ENCODE measurements at regions not wholly inside any gene's neighbourhood (a gene's known extent, or its start where the extent isn't known, plus 50 kb on each side); places are given as distances from the start of the nearest gene placed in this dataset.

GRCh38 chr10:33901166-33901565 lies 566.7 kb upstream of the NRP1 start:
- no peaks in the 10 kb centered on the region for H3K27me3 ChIP-seq
- no peak overlapping the region for H3K4me3 ChIP-seq
- no peak overlapping the region for H3K27ac ChIP-seq
- H4K20me1 ChIP-seq, result no peaks in the 10 kb centered on the region
- peaks cover 8 to 14% (median 12%) of the 10 kb centered on the region in 11 experiments; a peak in 20 of 22 replicates for H3K9me3 ChIP-seq (replicated peaks in 1 of 11)
- H3K9ac ChIP-seq, result no peak overlapping the region
- no peak for TF ChIP-seq Cebpa-rat (IDR thresholded peaks at IDR 0.05)
- H3K4me1 ChIP-seq, result peaks cover 0 to under 1% (median 0%) of the 10 kb centered on the region in 10 experiments; a peak in 2 of 20 replicates
- H3K36me3 ChIP-seq, result no peaks in the 10 kb centered on the region
- H3K4me2 ChIP-seq, result no peak overlapping the region

GRCh38 chr10:33900596-33900995 lies 566.1 kb upstream of the NRP1 start:
- Histone ChIP-seq H3K4me1 (no peaks in the 10 kb centered on the region), H3K4me3 (no peak overlapping the region), H3K27ac (no peak overlapping the region), H3K9ac (no peak overlapping the region), H3K27me3 (no peaks in the 10 kb centered on the region), H3K4me2 (no peak overlapping the region), H4K20me1 (no peaks in the 10 kb centered on the region), H3K9me3 (replicated peaks in 1 of 11) (peaks cover 8 to 14% (median 12%) of the 10 kb centered on the region in 11 experiments; a peak in 20 of 22 replicates), H3K36me3 (no peaks in the 10 kb centered on the region)
- TF ChIP-seq Cebpa-rat (IDR thresholded peaks at IDR 0.05), result no peak

GRCh38 chr10:33899578-33900531 lies 565.4 kb upstream of the NRP1 start:
- Histone ChIP-seq H3K9ac (no peak overlapping the region), H3K4me2 (no peak overlapping the region), H3K9me3 (replicated peaks in 1 of 11) (peaks cover 8 to 14% (median 12%) of the 10 kb centered on the region in 11 experiments; a peak in 20 of 22 replicates), H3K4me3 (no peak overlapping the region), H3K27ac (no peak overlapping the region), H3K27me3 (no peaks in the 10 kb centered on the region), H3K4me1 (no peaks in the 10 kb centered on the region), H3K36me3 (no peaks in the 10 kb centered on the region), H4K20me1 (no peaks in the 10 kb centered on the region)
- no peak for TF ChIP-seq Cebpa-rat (IDR thresholded peaks at IDR 0.05)

GRCh38 chr10:33897291-33897752 lies 562.9 kb upstream of the NRP1 start:
- no peak for TF ChIP-seq Cebpa-rat (IDR thresholded peaks at IDR 0.05)
- no peak overlapping the region for H3K4me2 ChIP-seq
- no peak overlapping the region for H3K9ac ChIP-seq
- no peaks in the 10 kb centered on the region for H3K4me1 ChIP-seq
- no peaks in the 10 kb centered on the region for H4K20me1 ChIP-seq
- H3K27me3 ChIP-seq, result no peaks in the 10 kb centered on the region
- no peak overlapping the region for H3K4me3 ChIP-seq
- no peaks in the 10 kb centered on the region for H3K36me3 ChIP-seq
- H3K27ac ChIP-seq, result no peak overlapping the region
- peaks cover 8 to 14% (median 12%) of the 10 kb centered on the region in 11 experiments; a peak in 20 of 22 replicates for H3K9me3 ChIP-seq (replicated peaks in 1 of 11)

GRCh38 chr10:33893506-33893905 lies 559.0 kb upstream of the NRP1 start:
- Histone ChIP-seq H3K4me1 (no peaks in the 10 kb centered on the region), H4K20me1 (no peaks in the 10 kb centered on the region), H3K4me3 (no peak overlapping the region), H3K27ac (no peak overlapping the region), H3K9ac (no peak overlapping the region), H3K27me3 (no peaks in the 10 kb centered on the region), H3K9me3 (replicated peaks in 1 of 11) (peaks cover under 1 to 11% (median 4%) of the 10 kb centered on the region in 11 experiments; a peak in 20 of 22 replicates), H3K36me3 (no peaks in the 10 kb centered on the region), H3K4me2 (no peak overlapping the region)
- no peak for TF ChIP-seq Cebpa-rat (IDR thresholded peaks at IDR 0.05)

- no peak overlapping the region for H3K9ac ChIP-seq
- TF ChIP-seq Cebpa-rat (IDR thresholded peaks at IDR 0.05), result no peak
- no peak overlapping the region for H3K4me2 ChIP-seq
- H3K27me3 ChIP-seq, result no peaks in the 10 kb centered on the region
- peaks cover 0 to 6% (median 0%) of the 10 kb centered on the region in 11 experiments; a peak in 1 of 22 replicates for H3K9me3 ChIP-seq (replicated peaks in 1 of 11)
- H3K36me3 ChIP-seq, result no peaks in the 10 kb centered on the region
- peaks cover 0 to under 1% (median 0%) of the 10 kb centered on the region in 10 experiments; a peak in 1 of 20 replicates for H3K4me1 ChIP-seq
- no peak overlapping the region for H3K27ac ChIP-seq
- no peak overlapping the region for H3K4me3 ChIP-seq
- no peaks in the 10 kb centered on the region for H4K20me1 ChIP-seq
Measured at GRCh38 chr10:33889371-33889770, 554.9 kb upstream of the NRP1 start.

GRCh38 chr10:33887188-33887587 lies 552.7 kb upstream of the NRP1 start:
- no peak for TF ChIP-seq Cebpa-rat (IDR thresholded peaks at IDR 0.05)
- H3K9ac ChIP-seq, result no peak overlapping the region

GRCh38 chr10:33886299-33886698 lies 551.8 kb upstream of the NRP1 start:
- Histone ChIP-seq H3K9me3 (replicated peaks in 1 of 11) (no peaks in the 10 kb centered on the region), H3K4me1 (peaks cover 0 to 3% (median 0%) of the 10 kb centered on the region in 10 experiments; a peak in 1 of 20 replicates), H3K4me3 (no peak overlapping the region), H3K27ac (no peak overlapping the region), H3K4me2 (no peak overlapping the region), H4K20me1 (no peaks in the 10 kb centered on the region), H3K36me3 (no peaks in the 10 kb centered on the region), H3K9ac (no peak overlapping the region), H3K27me3 (no peaks in the 10 kb centered on the region)
- TF ChIP-seq Cebpa-rat (IDR thresholded peaks at IDR 0.05), result no peak

More at GRCh38 chr10:33887188-33887587, 552.7 kb upstream of the NRP1 start:
- Histone ChIP-seq H3K4me2 (no peak overlapping the region), H3K27me3 (no peaks in the 10 kb centered on the region), H3K36me3 (no peaks in the 10 kb centered on the region), H3K27ac (no peak overlapping the region), H4K20me1 (no peaks in the 10 kb centered on the region), H3K4me1 (peaks cover 0 to 3% (median 0%) of the 10 kb centered on the region in 10 experiments; a peak in 1 of 20 replicates), H3K9me3 (replicated peaks in 1 of 11) (peaks cover 0 to 6% (median 0%) of the 10 kb centered on the region in 11 experiments; a peak in 1 of 22 replicates), H3K4me3 (no peak overlapping the region)

GRCh38 chr10:33884604-33885003 lies 550.1 kb upstream of the NRP1 start:
- Histone ChIP-seq H4K20me1 (no peaks in the 10 kb centered on the region), H3K27ac (no peak overlapping the region), H3K36me3 (no peaks in the 10 kb centered on the region), H3K9me3 (replicated peaks in 1 of 11) (no peaks in the 10 kb centered on the region), H3K27me3 (no peaks in the 10 kb centered on the region), H3K4me3 (no peak overlapping the region), H3K4me2 (no peak overlapping the region), H3K9ac (no peak overlapping the region), H3K4me1 (peaks cover 0 to 3% (median 0%) of the 10 kb centered on the region in 10 experiments; a peak in 1 of 20 replicates)
- TF ChIP-seq Cebpa-rat (IDR thresholded peaks at IDR 0.05), result no peak

Data from BLaER1 treated with 17β-estradiol and CSF1 and Interleukin-3, amounts not matched to agents 10 nM and 100 nM (cell line).